OCI-LY3 (cell line): ENCODE measurements at regions not wholly inside any gene's neighbourhood (a gene's known extent, or its start where the extent isn't known, plus 50 kb on each side); places are given as distances from the start of the nearest gene placed in this dataset.

Experiments used
- H2AFZ ChIP-seq: fragments of 200-600, 300-600 bp; shearing (Covaris generic); 2 replicates; pipeline ENCODE4 v1.6.0; 2014; ENCODE audit warnings: antibody characterized with exemption, low read depth, low read length
- H3K27ac ChIP-seq: fragments of 200-600, 300-600 bp; sonication (generic); 2 replicates; pipeline ENCODE4 v1.5.1; 2014; ENCODE audit warnings: mild to moderate bottlenecking, low read length, moderate library complexity, mixed read lengths
- H3K27me3 ChIP-seq: fragments of 200-600, 300-600 bp; sonication (generic); 2 replicates; pipeline ENCODE4 v1.6.1; 2014; ENCODE audit warnings: low read depth, low read length, mixed read lengths
- H3K36me3 ChIP-seq: fragments of 200-600, 300-600 bp; sonication (generic); replicated peaks from 2 replicates; pipeline ENCODE3; 2014; ENCODE audit warnings: low read depth, low read length, mixed read lengths
- H3K4me1 ChIP-seq: fragments of 300-600, 200-600 bp; sonication (generic); 2 replicates; pipeline ENCODE4 v1.6.1; 2014; ENCODE audit warnings: low read length, mixed read lengths
- H3K4me2 ChIP-seq: fragments of 200-600, 300-600 bp; sonication (generic); 2 replicates; pipeline ENCODE4 v1.6.1; 2014; ENCODE audit warnings: low read length, mixed read lengths
- H3K4me3 ChIP-seq: fragments of 300-600, 200-600 bp; sonication (generic); 2 replicates; pipeline ENCODE4 v1.5.1; 2014; ENCODE audit warnings: antibody characterized with exemption, mild to moderate bottlenecking, low read length, moderate library complexity
- H3K79me2 ChIP-seq: fragments of 300-600, 200-600 bp; shearing (Covaris generic); 2 replicates; pipeline ENCODE4 v1.6.1; 2014; ENCODE audit warnings: mild to moderate bottlenecking, low read length, mixed read lengths
- H3K9ac ChIP-seq: fragments of 300-600, 200-600 bp; shearing (Covaris generic); 2 replicates; pipeline ENCODE4 v1.6.0; 2014; ENCODE audit warnings: mild to moderate bottlenecking, low read length, moderate library complexity
- H3K9me3 ChIP-seq: fragments of 200-600, 300-600 bp; shearing (Covaris generic); 2 replicates; pipeline ENCODE4 v1.6.1; 2014; ENCODE audit warnings: low read length, mixed read lengths; ENCODE audit not compliant: insufficient read depth
- H4K20me1 ChIP-seq: fragments of 200-600, 300-600 bp; sonication (generic); 2 replicates; pipeline ENCODE4 v1.6.1; 2016; ENCODE audit warnings: low read length, mixed read lengths; ENCODE audit not compliant: insufficient read depth
- EZH2phosphoT487 ChIP-seq: fragments of 200-600 bp; shearing (Covaris generic); IDR thresholded peaks from 2 replicates; pipeline ENCODE4 v1.6.1; 2018; ENCODE audit warnings: antibody characterized with exemption, mixed run types, low read depth
- TF ChIP-seq, protein P1 (sequence below): fragments of 200-600, 300-600 bp; sonication (generic); IDR thresholded peaks from 2 replicates; pipeline ENCODE4 v1.5.1; 2014; ENCODE audit warnings: antibody characterized with exemption, low read length, low read depth

DNA sequence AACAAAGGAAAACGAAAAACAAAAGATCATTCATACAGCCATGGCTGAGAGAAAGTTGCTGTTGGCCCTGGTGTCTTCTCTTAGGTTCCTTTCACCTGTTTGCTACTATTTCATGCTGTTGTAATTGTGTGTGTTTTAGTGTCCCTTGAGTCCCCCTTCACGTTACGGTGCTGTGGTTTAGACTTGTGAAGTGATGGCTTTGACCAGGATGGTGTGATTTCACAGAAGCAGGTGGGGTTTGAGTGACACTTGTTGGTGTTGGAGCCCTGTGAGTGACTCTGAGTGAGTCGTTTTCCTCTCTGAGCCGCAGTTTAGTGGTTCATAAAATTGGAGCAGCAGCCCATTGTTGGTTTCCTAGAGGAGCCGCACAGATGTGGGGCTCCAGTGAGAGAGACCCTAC lies 635.4 kb downstream of the VRK1 start:
- Histone ChIP-seq H3K36me3 (no peaks in the 10 kb centered on the region), H3K4me1 (no peaks in the 10 kb centered on the region), H3K4me3 (no peak overlapping the region), H3K27ac (no peak overlapping the region), H3K4me2 (no peak overlapping the region), H3K9me3 (no peaks in the 10 kb centered on the region), H4K20me1 (no peaks in the 10 kb centered on the region), H3K79me2 (no peaks in the 10 kb centered on the region), H3K27me3 (no peaks in the 10 kb centered on the region), H3K9ac (no peak overlapping the region), H2AFZ (no peak overlapping the region)
- TF ChIP-seq EZH2phosphoT487, result no peak
- TF ChIP-seq, protein P1, sequence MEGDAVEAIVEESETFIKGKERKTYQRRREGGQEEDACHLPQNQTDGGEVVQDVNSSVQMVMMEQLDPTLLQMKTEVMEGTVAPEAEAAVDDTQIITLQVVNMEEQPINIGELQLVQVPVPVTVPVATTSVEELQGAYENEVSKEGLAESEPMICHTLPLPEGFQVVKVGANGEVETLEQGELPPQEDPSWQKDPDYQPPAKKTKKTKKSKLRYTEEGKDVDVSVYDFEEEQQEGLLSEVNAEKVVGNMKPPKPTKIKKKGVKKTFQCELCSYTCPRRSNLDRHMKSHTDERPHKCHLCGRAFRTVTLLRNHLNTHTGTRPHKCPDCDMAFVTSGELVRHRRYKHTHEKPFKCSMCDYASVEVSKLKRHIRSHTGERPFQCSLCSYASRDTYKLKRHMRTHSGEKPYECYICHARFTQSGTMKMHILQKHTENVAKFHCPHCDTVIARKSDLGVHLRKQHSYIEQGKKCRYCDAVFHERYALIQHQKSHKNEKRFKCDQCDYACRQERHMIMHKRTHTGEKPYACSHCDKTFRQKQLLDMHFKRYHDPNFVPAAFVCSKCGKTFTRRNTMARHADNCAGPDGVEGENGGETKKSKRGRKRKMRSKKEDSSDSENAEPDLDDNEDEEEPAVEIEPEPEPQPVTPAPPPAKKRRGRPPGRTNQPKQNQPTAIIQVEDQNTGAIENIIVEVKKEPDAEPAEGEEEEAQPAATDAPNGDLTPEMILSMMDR, result no peak

GRCh38 chr14:97441740-97442362 lies 644.7 kb downstream of the VRK1 start:
- Histone ChIP-seq H3K4me1 (no peaks in the 10 kb centered on the region), H3K9me3 (no peaks in the 10 kb centered on the region), H4K20me1 (no peaks in the 10 kb centered on the region), H3K4me2 (no peak overlapping the region), H3K9ac (no peak overlapping the region), H3K79me2 (no peaks in the 10 kb centered on the region), H3K4me3 (no peak overlapping the region), H3K27me3 (peaks cover 3% of the 10 kb centered on the region; the same call in 1 of the 2 replicates), H3K27ac (no peak overlapping the region), H2AFZ (no peak overlapping the region), H3K36me3 (no peaks in the 10 kb centered on the region)
- no peak for TF ChIP-seq EZH2phosphoT487
- TF ChIP-seq, protein P1, result no peak

DNA sequence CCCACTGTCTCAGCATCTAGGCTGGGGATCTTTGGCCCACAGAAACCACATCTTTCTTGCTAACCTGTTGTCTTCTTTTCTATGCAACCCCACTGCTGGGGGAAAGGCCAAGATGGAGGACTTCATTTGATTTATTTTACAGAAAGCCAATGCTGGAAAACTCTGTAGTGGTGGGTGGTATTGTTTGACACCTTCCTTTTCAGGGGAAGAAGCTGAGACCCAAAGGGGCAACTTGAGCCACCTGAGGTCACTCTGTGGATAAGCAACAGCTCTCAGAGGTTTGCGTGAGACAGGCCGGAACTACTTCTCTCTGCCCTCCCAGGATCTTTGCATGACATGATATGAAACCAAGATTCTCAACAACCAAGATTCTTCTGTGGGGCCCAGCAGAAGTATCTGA lies 645.2 kb downstream of the VRK1 start:
- Histone ChIP-seq H3K27ac (no peak overlapping the region), H2AFZ (no peak overlapping the region)
- no peak for TF ChIP-seq EZH2phosphoT487
- TF ChIP-seq, protein P1, result no peak

GRCh38 chr14:97443412-97443811 lies 646.2 kb downstream of the VRK1 start:
- Histone ChIP-seq H3K9me3 (no peaks in the 10 kb centered on the region), H3K36me3 (no peaks in the 10 kb centered on the region), H3K4me1 (no peaks in the 10 kb centered on the region), H3K27ac (no peak overlapping the region), H3K79me2 (no peaks in the 10 kb centered on the region), H3K4me3 (no peak overlapping the region), H2AFZ (no peak overlapping the region), H3K4me2 (no peak overlapping the region), H4K20me1 (no peaks in the 10 kb centered on the region), H3K9ac (no peak overlapping the region), H3K27me3 (peaks cover 5% of the 10 kb centered on the region; the same call in 1 of the 2 replicates)
- TF ChIP-seq, protein P1, result no peak
- no peak for TF ChIP-seq EZH2phosphoT487

More for the DNA sequence above, 645.2 kb downstream of the VRK1 start:
- Histone ChIP-seq H3K9ac (no peak overlapping the region), H3K9me3 (no peaks in the 10 kb centered on the region), H3K4me2 (no peak overlapping the region), H4K20me1 (no peaks in the 10 kb centered on the region), H3K36me3 (no peaks in the 10 kb centered on the region), H3K79me2 (no peaks in the 10 kb centered on the region), H3K4me1 (no peaks in the 10 kb centered on the region), H3K4me3 (no peak overlapping the region), H3K27me3 (peaks cover 5% of the 10 kb centered on the region; the same call in 1 of the 2 replicates)
